Endodermal cell (in vitro differentiated cells): ENCODE measurements at regions not wholly inside any gene's neighbourhood (a gene's known extent, or its start where the extent isn't known, plus 50 kb on each side); places are given as distances from the start of the nearest gene placed in this dataset.

Experiments
- DNase-seq: peaks from one replicate; pipeline ENCODE4 v3.0.0-alpha.2; 2017
- H3K27ac ChIP-seq: 2 replicates; pipeline ENCODE4 v1.5.1; 2013; ENCODE audit warnings: mild to moderate bottlenecking, low read depth, low read length, moderate library complexity
- H3K27me3 ChIP-seq: 2 replicates; pipeline ENCODE4 v1.6.1; 2013; ENCODE audit warnings: mild to moderate bottlenecking, low read length, moderate library complexity; ENCODE audit not compliant: insufficient read depth, control insufficient read depth, poor library complexity, severe bottlenecking
- H3K36me3 ChIP-seq: 2 replicates; pipeline ENCODE4 v1.7.0; 2013; ENCODE audit warnings: mild to moderate bottlenecking, low read length, moderate library complexity; ENCODE audit not compliant: control insufficient read depth, insufficient read depth
- H3K4me1 ChIP-seq: one replicate; pipeline ENCODE4 v1.7.0; 2013; ENCODE audit warnings: low read length; ENCODE audit not compliant: control insufficient read depth, insufficient read depth
- H3K4me3 ChIP-seq: 2 replicates; pipeline ENCODE4 v1.5.1; 2013; ENCODE audit warnings: mild to moderate bottlenecking, low read length, moderate library complexity
- H3K9ac ChIP-seq: 2 replicates; pipeline ENCODE4 v1.6.1; 2013; ENCODE audit warnings: mild to moderate bottlenecking, low read length, moderate library complexity; ENCODE audit not compliant: poor library complexity, severe bottlenecking; ENCODE audit errors: extremely low read depth
- H3K9me3 ChIP-seq: 2 replicates; pipeline ENCODE4 v1.6.1; 2013; ENCODE audit warnings: mild to moderate bottlenecking, low read length, moderate library complexity; ENCODE audit not compliant: control insufficient read depth
- H3K27ac Mint-ChIP-seq: 2 replicates; pipeline ENCODE4 v1.8.0; 2020; ENCODE audit warnings: mixed read lengths
- H3K27me3 Mint-ChIP-seq: 2 replicates; pipeline ENCODE4 v1.8.0; 2021; ENCODE audit warnings: mild to moderate bottlenecking, mixed read lengths; ENCODE audit not compliant: insufficient read depth
- H3K36me3 Mint-ChIP-seq: 2 replicates; pipeline ENCODE4 v1.8.0; 2020; ENCODE audit warnings: low read depth, mixed read lengths
- H3K4me1 Mint-ChIP-seq: 2 replicates; pipeline ENCODE4 v1.8.0; 2020; ENCODE audit warnings: mixed read lengths
- H3K4me3 Mint-ChIP-seq: 2 replicates; pipeline ENCODE4 v1.8.0; 2020; ENCODE audit warnings: mild to moderate bottlenecking, moderate library complexity, mixed read lengths
- H3K9me3 Mint-ChIP-seq: 2 replicates; pipeline ENCODE4 v1.8.0; 2020; ENCODE audit warnings: mild to moderate bottlenecking, mixed read lengths
- CTCF ChIP-seq: fragments of 200-600 bp; sonication (generic); conservative IDR thresholded peaks from 2 replicates; pipeline ENCODE4 v1.5.0; 2021; ENCODE audit warnings: antibody characterized with exemption, mild to moderate bottlenecking
- WGBS, 2 experiments: methylation state at CpG; one replicate each; pipeline versions ENCODE4 v1.1.5 to v1.1.7; 2013; ENCODE audit warnings: missing lambda C conversion rate in 2 of 2, mixed read lengths in 1 of 2; ENCODE audit not compliant: insufficient coverage in 1 of 2, insufficient read length in 1 of 2; 5-methylcytosine and 5-hydroxymethylcytosine counted together

- Mint-ChIP-seq H3K9me3 (peaks cover 11% of the 10 kb centered on the region), H3K27ac (no peak overlapping the region)
- DNase-seq = no peak
Observed at GRCh38 chr3:177249203-177249602, 51.9 kb upstream of the TBL1XR1 start.

GRCh38 chr3:177250151-177250550 lies 52.9 kb upstream of the TBL1XR1 start:
- no peak for DNase-seq
- H3K27ac ChIP-seq = no peak overlapping the region
- H3K4me3 ChIP-seq = no peak overlapping the region
- Mint-ChIP-seq H3K4me3 (no peak overlapping the region), H3K36me3 (peaks cover 3% of the 10 kb centered on the region), H3K9me3 (peaks cover 11% of the 10 kb centered on the region), H3K4me1 (no peaks in the 10 kb centered on the region), H3K27ac (no peak overlapping the region), H3K27me3 (no peaks in the 10 kb centered on the region)
- H3K36me3 ChIP-seq = no peaks in the 10 kb centered on the region
- H3K9me3 ChIP-seq = peaks cover 6% of the 10 kb centered on the region
- no peak for TF ChIP-seq CTCF
- whole genome bisulfite sequencing, 2 experiments = 50 to 74% methylated on average over 1 of the region's 1 CpG
- H3K4me1 ChIP-seq = no peaks in the 10 kb centered on the region
- no peak overlapping the region for H3K9ac ChIP-seq
- H3K27me3 ChIP-seq = no peaks in the 10 kb centered on the region

More at GRCh38 chr3:177249203-177249602, 51.9 kb upstream of the TBL1XR1 start:
- Histone ChIP-seq H3K27me3 (no peaks in the 10 kb centered on the region), H3K9ac (no peak overlapping the region), H3K27ac (no peak overlapping the region), H3K4me3 (no peak overlapping the region), H3K4me1 (no peaks in the 10 kb centered on the region), H3K36me3 (no peaks in the 10 kb centered on the region), H3K9me3 (peaks cover 6% of the 10 kb centered on the region)
- no peak for TF ChIP-seq CTCF
- Mint-ChIP-seq H3K27me3 (no peaks in the 10 kb centered on the region), H3K36me3 (peaks cover 3% of the 10 kb centered on the region), H3K4me3 (no peak overlapping the region), H3K4me1 (no peaks in the 10 kb centered on the region)
- 88% methylated on average over 9 of the region's 9 CpGs for WGBS, 2 experiments

GRCh38 chr3:177251755-177252154 lies 54.5 kb upstream of the TBL1XR1 start:
- no peak for TF ChIP-seq CTCF
- no peak overlapping the region for H3K4me3 Mint-ChIP-seq
- no peaks in the 10 kb centered on the region for H3K4me1 ChIP-seq
- H3K27ac ChIP-seq = no peak overlapping the region
- H3K27ac Mint-ChIP-seq = no peak overlapping the region
- peaks cover 11% of the 10 kb centered on the region for H3K9me3 Mint-ChIP-seq
- WGBS, 2 experiments = 92% methylated on average over 2 of the region's 4 CpGs; no CpG with 5 or more reads in 1 of the 2 experiments
- H3K4me1 Mint-ChIP-seq = no peaks in the 10 kb centered on the region
- peaks cover 6% of the 10 kb centered on the region for H3K9me3 ChIP-seq
- H3K4me3 ChIP-seq = no peak overlapping the region
- H3K27me3 ChIP-seq = no peaks in the 10 kb centered on the region
- H3K27me3 Mint-ChIP-seq = no peaks in the 10 kb centered on the region
- no peak overlapping the region for H3K9ac ChIP-seq
- no peaks in the 10 kb centered on the region for H3K36me3 ChIP-seq
- no peak for DNase-seq
- H3K36me3 Mint-ChIP-seq = peaks cover 3% of the 10 kb centered on the region
